ENCODE measurements at regions not wholly inside any gene's neighbourhood (a gene's known extent, or its start where the extent isn't known, plus 50 kb on each side); places are given as distances from the start of the nearest gene placed in this dataset.
"Not testable (repeated sequence)": the region's sequence is repeated elsewhere in the genome, so short reads cannot be mapped to it uniquely, and the experiment has no call there.

- no peak for TF ChIP-seq CTCF (IDR thresholded peaks at IDR 0.05; ENCODE audit: insufficient read depth, low read length, poor library complexity, severe bottlenecking)
- Histone ChIP-seq H3K27me3 (ENCODE audit: control insufficient read depth, insufficient read depth, low read length) (no peaks in the 10 kb centered on the region), H3K4me3 (ENCODE audit: low read depth, low read length) (no peak overlapping the region), H3K36me3 (ENCODE audit: control insufficient read depth, insufficient read depth, low read length) (no peaks in the 10 kb centered on the region)
- DNase-seq (ENCODE audit: low read depth) = no peak
Observed at GRCh38 chr9:33728613-33729012, 66.7 kb upstream of the PRSS3 start.

- Histone ChIP-seq H3K27me3 (ENCODE audit: control insufficient read depth, insufficient read depth, low read length) (no peaks in the 10 kb centered on the region), H3K36me3 (ENCODE audit: control insufficient read depth, insufficient read depth, low read length) (no peaks in the 10 kb centered on the region), H3K4me3 (ENCODE audit: low read depth, low read length) (no peak overlapping the region)
- no peak for TF ChIP-seq CTCF (IDR thresholded peaks at IDR 0.05; ENCODE audit: insufficient read depth, low read length, poor library complexity, severe bottlenecking)
- DNase-seq (ENCODE audit: low read depth) = no peak
Observed at GRCh38 chr9:33731142-33731541, 64.2 kb upstream of the PRSS3 start.

GRCh38 chr9:33731625-33732024 lies 63.7 kb upstream of the PRSS3 start:
- no peaks in the 10 kb centered on the region for H3K27me3 ChIP-seq (ENCODE audit: control insufficient read depth, insufficient read depth, low read length)
- H3K4me3 ChIP-seq (ENCODE audit: low read depth, low read length) = no peak overlapping the region
- no peak for TF ChIP-seq CTCF (IDR thresholded peaks at IDR 0.05; ENCODE audit: insufficient read depth, low read length, poor library complexity, severe bottlenecking)
- DNase-seq (ENCODE audit: low read depth) = no peak
- no peaks in the 10 kb centered on the region for H3K36me3 ChIP-seq (ENCODE audit: control insufficient read depth, insufficient read depth, low read length)

GRCh38 chr9:33734247-33734940 lies 61.0 kb upstream of the PRSS3 start:
- DNase-seq (ENCODE audit: low read depth); H3K4me3 ChIP-seq (ENCODE audit: low read depth, low read length); H3K27me3 ChIP-seq (ENCODE audit: control insufficient read depth, insufficient read depth, low read length); H3K36me3 ChIP-seq (ENCODE audit: control insufficient read depth, insufficient read depth, low read length): not testable (repeated sequence)

GRCh38 chr9:33734941-33735835 lies 60.2 kb upstream of the PRSS3 start:
- H3K27me3 ChIP-seq (ENCODE audit: control insufficient read depth, insufficient read depth, low read length); DNase-seq (ENCODE audit: low read depth); H3K36me3 ChIP-seq (ENCODE audit: control insufficient read depth, insufficient read depth, low read length); H3K4me3 ChIP-seq (ENCODE audit: low read depth, low read length): not testable (repeated sequence)

GRCh38 chr9:33737811-33738606 lies 57.4 kb upstream of the PRSS3 start:
- no peaks in the 10 kb centered on the region for H3K36me3 ChIP-seq (ENCODE audit: control insufficient read depth, insufficient read depth, low read length)
- no peak overlapping the region for H3K4me3 ChIP-seq (ENCODE audit: low read depth, low read length)
- TF ChIP-seq CTCF (IDR thresholded peaks at IDR 0.05; ENCODE audit: insufficient read depth, low read length, poor library complexity, severe bottlenecking) = peak; percentile 95
- DNase-seq (ENCODE audit: low read depth) = peak; percentile 14
- H3K27me3 ChIP-seq (ENCODE audit: control insufficient read depth, insufficient read depth, low read length) = no peaks in the 10 kb centered on the region

Measured in kidney epithelial cell (primary cell).